HUES6 (cell line): ENCODE measurements at regions not wholly inside any gene's neighbourhood (a gene's known extent, or its start where the extent isn't known, plus 50 kb on each side); places are given as distances from the start of the nearest gene placed in this dataset.

Experiments
- H3K27ac ChIP-seq: 2 replicates; pipeline ENCODE4 v1.7.0; 2013; ENCODE audit warnings: low read depth, mild to moderate bottlenecking, low read length, inconsistent platforms
- H3K27me3 ChIP-seq: 2 replicates; pipeline ENCODE4 v1.6.1; 2013; ENCODE audit warnings: low read length; ENCODE audit not compliant: control insufficient read depth, insufficient read depth
- H3K36me3 ChIP-seq: 2 replicates; pipeline ENCODE4 v1.6.1; 2013; ENCODE audit warnings: low read length; ENCODE audit not compliant: control insufficient read depth, insufficient read depth
- H3K4me1 ChIP-seq: 2 replicates; pipeline ENCODE4 v1.6.1; 2013; ENCODE audit warnings: low read length; ENCODE audit not compliant: control insufficient read depth, insufficient read depth
- H3K4me3 ChIP-seq: 2 replicates; pipeline ENCODE4 v1.5.1; 2013; ENCODE audit warnings: low read depth, low read length
- H3K9ac ChIP-seq: one replicate; pipeline ENCODE4 v1.6.1; 2013; ENCODE audit warnings: mild to moderate bottlenecking, low read length
- H3K9me3 ChIP-seq: 2 replicates; pipeline ENCODE4 v1.6.1; 2013; ENCODE audit warnings: low read depth, low read length; ENCODE audit not compliant: control insufficient read depth, insufficient read depth

- Histone ChIP-seq H3K9ac (no peak overlapping the region), H3K27ac (no peak overlapping the region), H3K4me3 (no peak overlapping the region), H3K4me1 (peaks cover 17% of the 10 kb centered on the region), H3K9me3 (peaks cover 2% of the 10 kb centered on the region), H3K36me3 (no peaks in the 10 kb centered on the region), H3K27me3 (no peaks in the 10 kb centered on the region)
Observed at GRCh38 chr3:72536206-72536877, 311.9 kb downstream of the SHQ1 start.

DNA sequence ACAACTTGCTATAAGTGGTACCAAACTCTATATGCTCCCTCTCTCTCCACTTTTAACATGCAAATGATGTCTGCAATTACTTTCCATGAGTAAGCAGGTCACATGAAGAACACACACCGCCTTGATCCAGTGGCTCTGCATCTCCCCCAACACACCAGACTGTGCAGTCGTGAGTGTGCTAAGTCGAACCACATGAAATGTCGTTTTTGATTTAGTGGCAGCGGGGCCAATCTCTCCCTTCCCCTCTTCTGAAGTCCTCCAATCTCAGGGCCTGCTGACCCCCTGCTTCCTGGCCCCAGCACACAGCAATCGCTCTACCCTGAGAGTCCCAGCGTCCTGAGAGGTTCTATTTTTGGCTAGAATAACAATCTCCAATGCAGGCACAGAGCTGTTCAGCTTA lies 312.5 kb downstream of the SHQ1 start:
- Histone ChIP-seq H3K27me3 (no peaks in the 10 kb centered on the region), H3K9me3 (no peaks in the 10 kb centered on the region), H3K9ac (no peak overlapping the region), H3K4me1 (peaks cover 17% of the 10 kb centered on the region), H3K27ac (no peak overlapping the region), H3K4me3 (no peak overlapping the region), H3K36me3 (no peaks in the 10 kb centered on the region)

GRCh38 chr3:72533591-72534473 lies 314.4 kb downstream of the SHQ1 start:
- Histone ChIP-seq H3K4me1 (peaks cover 17% of the 10 kb centered on the region), H3K9ac (no peak overlapping the region), H3K9me3 (no peaks in the 10 kb centered on the region), H3K36me3 (no peaks in the 10 kb centered on the region), H3K27me3 (no peaks in the 10 kb centered on the region), H3K4me3 (no peak overlapping the region), H3K27ac (no peak overlapping the region)

DNA sequence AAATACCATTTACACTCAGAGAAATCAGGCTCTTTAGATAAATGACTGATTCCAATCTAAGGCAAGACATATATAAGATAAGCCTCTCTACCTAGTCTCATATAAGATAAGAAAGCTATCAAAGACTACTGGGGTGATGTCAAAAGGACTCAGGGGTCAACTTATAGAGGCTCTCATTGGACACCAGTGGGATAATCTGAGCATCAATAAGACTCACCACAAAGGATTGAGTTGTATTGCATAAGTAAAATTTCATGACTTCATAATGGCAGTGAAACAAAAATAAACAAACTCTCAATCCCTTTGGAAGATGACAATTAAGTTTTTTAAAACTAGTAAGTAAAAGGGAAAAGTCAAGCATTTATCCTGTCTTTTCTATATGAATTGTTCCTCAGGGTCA lies 317.8 kb downstream of the SHQ1 start:
- Histone ChIP-seq H3K27me3 (no peaks in the 10 kb centered on the region), H3K4me1 (peaks cover under 1% of the 10 kb centered on the region; the same call in 1 of the 2 replicates), H3K36me3 (no peaks in the 10 kb centered on the region), H3K4me3 (no peak overlapping the region), H3K9ac (no peak overlapping the region), H3K9me3 (no peaks in the 10 kb centered on the region), H3K27ac (no peak overlapping the region)

GRCh38 chr3:72529081-72529480 lies 319.2 kb downstream of the SHQ1 start:
- no peaks in the 10 kb centered on the region for H3K9me3 ChIP-seq
- no peak overlapping the region for H3K9ac ChIP-seq
- H3K4me3 ChIP-seq: no peak overlapping the region
- H3K27ac ChIP-seq: no peak overlapping the region
- no peaks in the 10 kb centered on the region for H3K4me1 ChIP-seq
- H3K27me3 ChIP-seq: no peaks in the 10 kb centered on the region
- no peaks in the 10 kb centered on the region for H3K36me3 ChIP-seq

- Histone ChIP-seq H3K9me3 (no peaks in the 10 kb centered on the region), H3K9ac (no peak overlapping the region), H3K4me1 (peaks cover 3% of the 10 kb centered on the region; the same call in 1 of the 2 replicates), H3K36me3 (no peaks in the 10 kb centered on the region), H3K4me3 (no peak overlapping the region), H3K27ac (no peak overlapping the region), H3K27me3 (no peaks in the 10 kb centered on the region)
Observed at GRCh38 chr3:72523429-72524151, 324.7 kb downstream of the SHQ1 start.

- no peak overlapping the region for H3K27ac ChIP-seq
- no peaks in the 10 kb centered on the region for H3K9me3 ChIP-seq
- no peaks in the 10 kb centered on the region for H3K27me3 ChIP-seq
- no peak overlapping the region for H3K4me3 ChIP-seq
- H3K9ac ChIP-seq: no peak overlapping the region
- no peaks in the 10 kb centered on the region for H3K36me3 ChIP-seq
- peaks cover 3% of the 10 kb centered on the region; the same call in 1 of the 2 replicates for H3K4me1 ChIP-seq
Observed at GRCh38 chr3:72520690-72521308, 327.4 kb downstream of the SHQ1 start.

GRCh38 chr3:72519946-72520604 lies 328.2 kb downstream of the SHQ1 start:
- Histone ChIP-seq H3K9ac (no peak overlapping the region), H3K9me3 (no peaks in the 10 kb centered on the region), H3K27me3 (no peaks in the 10 kb centered on the region), H3K4me3 (no peak overlapping the region), H3K36me3 (no peaks in the 10 kb centered on the region), H3K4me1 (peaks cover 3% of the 10 kb centered on the region; the same call in 1 of the 2 replicates), H3K27ac (no peak overlapping the region)

- H3K27ac ChIP-seq: no peak overlapping the region
- H3K4me1 ChIP-seq: peaks cover 3% of the 10 kb centered on the region; the same call in 1 of the 2 replicates
- no peaks in the 10 kb centered on the region for H3K9me3 ChIP-seq
- H3K9ac ChIP-seq: no peak overlapping the region
- H3K27me3 ChIP-seq: no peaks in the 10 kb centered on the region
- H3K4me3 ChIP-seq: no peak overlapping the region
- H3K36me3 ChIP-seq: no peaks in the 10 kb centered on the region
Observed at GRCh38 chr3:72517921-72518424, 330.3 kb downstream of the SHQ1 start.

DNA sequence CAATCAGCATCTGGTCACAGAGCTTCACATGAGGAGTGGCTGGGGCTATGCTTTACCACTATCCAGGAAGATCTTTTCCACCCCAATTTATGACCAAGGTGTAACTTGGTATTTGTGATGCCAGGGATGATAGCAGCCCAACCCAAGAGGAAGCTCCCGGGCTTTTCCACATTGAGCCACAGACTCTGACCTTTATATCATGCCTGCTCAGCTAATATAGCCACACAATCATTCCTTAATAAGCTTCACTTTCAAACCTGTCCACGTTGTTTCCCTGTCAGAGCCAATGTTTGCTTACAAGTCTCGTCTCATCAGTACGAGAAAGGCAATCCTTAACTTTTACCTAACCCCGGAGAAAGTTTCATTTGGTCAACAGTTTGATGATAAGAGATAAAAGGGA lies 330.9 kb downstream of the SHQ1 start:
- Histone ChIP-seq H3K4me3 (no peak overlapping the region), H3K27ac (no peak overlapping the region), H3K27me3 (no peaks in the 10 kb centered on the region), H3K4me1 (no peaks in the 10 kb centered on the region), H3K36me3 (no peaks in the 10 kb centered on the region), H3K9me3 (no peaks in the 10 kb centered on the region), H3K9ac (no peak overlapping the region)
